Thyroid gland (tissue), 4 donors: ENCODE measurements at regions not wholly inside any gene's neighbourhood (a gene's known extent, or its start where the extent isn't known, plus 50 kb on each side); places are given as distances from the start of the nearest gene placed in this dataset.

Source experiments
- POLR2A ChIP-seq, 2 donors: fragments of 450-650 bp; IDR thresholded peaks; one replicate each; pipeline ENCODE4 v1.6.1; 2017; ENCODE audit warnings: antibody characterized with exemption in 2 of 2, mild to moderate bottlenecking in 2 of 2, moderate library complexity in 1 of 2
- TF ChIP-seq, protein P1 (sequence below), 6 experiments: fragments of 200-600 bp in 3 of 6; fragments of 450-650 bp in 3 of 6; sonication (generic) in 3 of 6; IDR thresholded peaks; one replicate each; pipeline ENCODE4 v1.5.1; 2016 to 2019; ENCODE audit warnings: antibody characterized with exemption in 6 of 6, mild to moderate bottlenecking in 2 of 6, inconsistent platforms in 1 of 6, moderate library complexity in 1 of 6

DNA sequence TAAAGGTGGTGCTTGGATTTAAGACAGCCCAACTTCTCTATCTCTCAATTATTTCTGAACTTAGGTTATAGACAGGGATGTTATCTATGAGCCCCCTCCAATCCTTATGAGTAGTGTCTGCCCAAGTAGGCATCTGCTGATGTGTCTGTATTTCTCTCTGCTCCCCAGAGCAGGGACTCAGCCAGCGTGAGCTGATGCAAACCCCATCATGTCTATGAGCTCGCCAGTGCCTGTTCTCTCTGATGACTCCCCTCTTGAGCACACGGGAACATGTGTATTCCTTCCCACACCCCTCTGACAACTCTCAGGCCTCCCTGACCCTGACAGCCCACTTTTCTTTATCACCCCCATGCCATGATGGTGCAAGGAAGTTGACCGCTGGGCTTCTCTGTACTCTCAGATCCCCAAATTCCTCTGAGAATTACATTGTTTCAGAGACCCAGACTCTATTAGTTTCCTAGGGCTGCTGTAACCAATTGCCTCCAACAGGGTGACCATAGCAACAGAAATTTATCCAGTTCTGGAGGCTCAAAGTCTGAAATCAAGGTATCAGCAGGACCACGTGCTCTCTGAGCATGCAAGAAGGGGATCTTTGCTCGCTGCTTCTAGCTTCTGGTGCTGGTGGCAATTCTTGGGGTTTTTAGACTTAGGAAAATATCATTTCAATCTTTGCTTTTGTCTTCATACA lies 73.5 kb upstream of the ST8SIA2 start:
- TF ChIP-seq, protein P1, sequence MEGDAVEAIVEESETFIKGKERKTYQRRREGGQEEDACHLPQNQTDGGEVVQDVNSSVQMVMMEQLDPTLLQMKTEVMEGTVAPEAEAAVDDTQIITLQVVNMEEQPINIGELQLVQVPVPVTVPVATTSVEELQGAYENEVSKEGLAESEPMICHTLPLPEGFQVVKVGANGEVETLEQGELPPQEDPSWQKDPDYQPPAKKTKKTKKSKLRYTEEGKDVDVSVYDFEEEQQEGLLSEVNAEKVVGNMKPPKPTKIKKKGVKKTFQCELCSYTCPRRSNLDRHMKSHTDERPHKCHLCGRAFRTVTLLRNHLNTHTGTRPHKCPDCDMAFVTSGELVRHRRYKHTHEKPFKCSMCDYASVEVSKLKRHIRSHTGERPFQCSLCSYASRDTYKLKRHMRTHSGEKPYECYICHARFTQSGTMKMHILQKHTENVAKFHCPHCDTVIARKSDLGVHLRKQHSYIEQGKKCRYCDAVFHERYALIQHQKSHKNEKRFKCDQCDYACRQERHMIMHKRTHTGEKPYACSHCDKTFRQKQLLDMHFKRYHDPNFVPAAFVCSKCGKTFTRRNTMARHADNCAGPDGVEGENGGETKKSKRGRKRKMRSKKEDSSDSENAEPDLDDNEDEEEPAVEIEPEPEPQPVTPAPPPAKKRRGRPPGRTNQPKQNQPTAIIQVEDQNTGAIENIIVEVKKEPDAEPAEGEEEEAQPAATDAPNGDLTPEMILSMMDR (IDR thresholded peaks at IDR 0.05), result no peak
- TF ChIP-seq POLR2A (IDR thresholded peaks at IDR 0.05), result no peak
